ENCODE measurements at regions not wholly inside any gene's neighbourhood (a gene's known extent, or its start where the extent isn't known, plus 50 kb on each side); places are given as distances from the start of the nearest gene placed in this dataset.

GRCh38 chr1:238592621-238593020 is 701.9 kb upstream of the ZP4 start:
- no peak for TF ChIP-seq CTCF (IDR thresholded peaks at IDR 0.05; ENCODE audit: insufficient read depth, low read depth, low read length, missing control alignments)
- H3K4me3 ChIP-seq (ENCODE audit: low read depth, low read length), result no peak overlapping the region
- no peak for DNase-seq (ENCODE audit: low read depth)

GRCh38 chr1:238589843-238590435 is 699.2 kb upstream of the ZP4 start:
- TF ChIP-seq CTCF (IDR thresholded peaks at IDR 0.05; ENCODE audit: insufficient read depth, low read depth, low read length, missing control alignments), result no peak
- no peak for DNase-seq (ENCODE audit: low read depth)
- no peak overlapping the region for H3K4me3 ChIP-seq (ENCODE audit: low read depth, low read length)

- DNase-seq (ENCODE audit: low read depth), result no peak
- no peak for TF ChIP-seq CTCF (IDR thresholded peaks at IDR 0.05; ENCODE audit: insufficient read depth, low read depth, low read length, missing control alignments)
- H3K4me3 ChIP-seq (ENCODE audit: low read depth, low read length), result no peak overlapping the region
Measured at GRCh38 chr1:238582816-238583215, 692.1 kb upstream of the ZP4 start.

GRCh38 chr1:238581332-238581731 is 690.6 kb upstream of the ZP4 start:
- no peak overlapping the region for H3K4me3 ChIP-seq (ENCODE audit: low read depth, low read length)
- TF ChIP-seq CTCF (IDR thresholded peaks at IDR 0.05; ENCODE audit: insufficient read depth, low read depth, low read length, missing control alignments), result no peak
- DNase-seq (ENCODE audit: low read depth), result no peak

GRCh38 chr1:238568735-238569134 is 678.0 kb upstream of the ZP4 start:
- H3K4me3 ChIP-seq (ENCODE audit: low read depth, low read length), result no peak overlapping the region
- no peak for DNase-seq (ENCODE audit: low read depth)
- no peak for TF ChIP-seq CTCF (IDR thresholded peaks at IDR 0.05; ENCODE audit: insufficient read depth, low read depth, low read length, missing control alignments)

- no peak for TF ChIP-seq CTCF (IDR thresholded peaks at IDR 0.05; ENCODE audit: insufficient read depth, low read depth, low read length, missing control alignments)
- no peak overlapping the region for H3K4me3 ChIP-seq (ENCODE audit: low read depth, low read length)
Measured at GRCh38 chr1:238562341-238562740, 671.6 kb upstream of the ZP4 start.

GRCh38 chr1:238558746-238559145 is 668.0 kb upstream of the ZP4 start:
- no peak for DNase-seq (ENCODE audit: low read depth)
- H3K4me3 ChIP-seq (ENCODE audit: low read depth, low read length), result no peak overlapping the region
- TF ChIP-seq CTCF (IDR thresholded peaks at IDR 0.05; ENCODE audit: insufficient read depth, low read depth, low read length, missing control alignments), result no peak

More at GRCh38 chr1:238562341-238562740, 671.6 kb upstream of the ZP4 start:
- no peak for DNase-seq (ENCODE audit: low read depth)
